H9 (cell line): ENCODE measurements at regions not wholly inside any gene's neighbourhood (a gene's known extent, or its start where the extent isn't known, plus 50 kb on each side); places are given as distances from the start of the nearest gene placed in this dataset.

Experiments
- DNase-seq: peaks from one replicate; pipeline ENCODE4 v3.0.0-alpha.2; 2017
- H2AFZ ChIP-seq: one replicate; pipeline ENCODE4 v1.6.1; 2013; ENCODE audit warnings: mild to moderate bottlenecking, low read length, control low read depth, moderate library complexity
- H2AK5ac ChIP-seq: 2 replicates; pipeline ENCODE4 v1.6.1; 2013; ENCODE audit warnings: low read length, control low read depth, mixed read lengths; ENCODE audit not compliant: insufficient read length
- H2BK120ac ChIP-seq: one replicate; pipeline ENCODE4 v1.6.1; 2013; ENCODE audit warnings: low read depth, mild to moderate bottlenecking, low read length, control low read depth, inconsistent platforms; ENCODE audit not compliant: poor library complexity, severe bottlenecking
- H2BK12ac ChIP-seq: 2 replicates; pipeline ENCODE4 v1.6.1; 2013; ENCODE audit warnings: low read length, control low read depth, mixed read lengths, low read depth; ENCODE audit not compliant: insufficient read length
- H2BK15ac ChIP-seq: 2 replicates; pipeline ENCODE4 v1.6.1; 2013; ENCODE audit warnings: low read depth, low read length, control low read depth
- H2BK20ac ChIP-seq: one replicate; pipeline ENCODE4 v1.6.1; 2013; ENCODE audit warnings: low read depth, mild to moderate bottlenecking, low read length, control low read depth, inconsistent platforms; ENCODE audit not compliant: poor library complexity, severe bottlenecking
- H2BK5ac ChIP-seq: 2 replicates; pipeline ENCODE4 v1.6.1; 2013; ENCODE audit warnings: low read length, control low read depth, mixed read lengths; ENCODE audit not compliant: insufficient read length
- H3K14ac ChIP-seq: 2 replicates; pipeline ENCODE4 v1.6.1; 2013; ENCODE audit warnings: low read length, control low read depth; ENCODE audit not compliant: insufficient read depth
- H3K18ac ChIP-seq: 2 replicates; pipeline ENCODE4 v1.6.1; 2013; ENCODE audit warnings: low read depth, mild to moderate bottlenecking, mixed read lengths, low read length, control low read depth; ENCODE audit not compliant: insufficient read length
- H3K23ac ChIP-seq: 2 replicates; pipeline ENCODE4 v1.6.1; 2013; ENCODE audit warnings: low read length, control low read depth, mixed read lengths, low read depth; ENCODE audit not compliant: insufficient read length
- H3K23me2 ChIP-seq: 2 replicates; pipeline ENCODE4 v1.6.1; 2013; ENCODE audit warnings: low read depth, mild to moderate bottlenecking, mixed read lengths, low read length, control low read depth; ENCODE audit not compliant: insufficient read length, poor library complexity, severe bottlenecking
- H3K27ac ChIP-seq: 2 replicates; pipeline ENCODE4 v1.5.1; 2013; ENCODE audit warnings: low read length, control low read depth, mixed read lengths, low read depth; ENCODE audit not compliant: insufficient read length
- H3K27me3 ChIP-seq: 2 replicates; pipeline ENCODE4 v1.6.1; 2013; ENCODE audit warnings: low read length, control low read depth, inconsistent platforms; ENCODE audit not compliant: insufficient read depth
- H3K4ac ChIP-seq: 2 replicates; pipeline ENCODE4 v1.6.1; 2013; ENCODE audit warnings: low read depth, mild to moderate bottlenecking, control low read depth, inconsistent platforms, low read length, moderate library complexity
- H3K4me1 ChIP-seq: 2 replicates; pipeline ENCODE4 v1.6.1; 2013; ENCODE audit warnings: low read length, control low read depth, inconsistent platforms; ENCODE audit not compliant: insufficient read depth
- H3K4me2 ChIP-seq: 2 replicates; pipeline ENCODE4 v1.6.1; 2013; ENCODE audit warnings: low read length, control low read depth, mixed read lengths; ENCODE audit not compliant: insufficient read length, insufficient read depth
- H3K56ac ChIP-seq: 2 replicates; pipeline ENCODE4 v1.6.1; 2013; ENCODE audit warnings: low read depth, mild to moderate bottlenecking, mixed read lengths, low read length, control low read depth; ENCODE audit not compliant: insufficient read length
- H3K79me1 ChIP-seq: 2 replicates; pipeline ENCODE4 v1.6.1; 2013; ENCODE audit warnings: low read depth, mild to moderate bottlenecking, moderate library complexity, low read length, control low read depth, inconsistent platforms; ENCODE audit not compliant: insufficient read depth, poor library complexity, severe bottlenecking
- H3K79me2 ChIP-seq: 2 replicates; pipeline ENCODE4 v1.6.1; 2013; ENCODE audit warnings: low read length, control low read depth, inconsistent platforms; ENCODE audit not compliant: insufficient read depth
- H3K9ac ChIP-seq: 2 replicates; pipeline ENCODE4 v1.6.1; 2013; ENCODE audit warnings: low read length, control low read depth, mixed read lengths; ENCODE audit not compliant: insufficient read length; ENCODE audit errors: extremely low read depth
- H3K9me3 ChIP-seq: one replicate; pipeline ENCODE4 v1.6.1; 2013; ENCODE audit warnings: low read depth, low read length, inconsistent platforms; ENCODE audit not compliant: control insufficient read depth
- H3T11ph ChIP-seq: one replicate; pipeline ENCODE4 v1.6.1; 2013; ENCODE audit warnings: mild to moderate bottlenecking, low read length, control low read depth, inconsistent platforms
- H4K20me1 ChIP-seq: one replicate; pipeline ENCODE4 v1.6.1; 2013; ENCODE audit not compliant: control insufficient read depth, insufficient read length, insufficient read depth
- H4K5ac ChIP-seq: 2 replicates; pipeline ENCODE4 v1.6.1; 2013; ENCODE audit warnings: low read depth, mild to moderate bottlenecking, mixed read lengths, low read length, control low read depth; ENCODE audit not compliant: insufficient read length
- H4K8ac ChIP-seq: replicated peaks from 2 replicates; pipeline ENCODE4 v1.6.1; 2013; ENCODE audit warnings: low read length, control low read depth, mixed read lengths, low read depth; ENCODE audit not compliant: insufficient read length
- H4K91ac ChIP-seq: 2 replicates; pipeline ENCODE4 v1.6.1; 2013; ENCODE audit warnings: low read depth, mild to moderate bottlenecking, moderate library complexity, mixed read lengths, low read length, control low read depth; ENCODE audit not compliant: insufficient read length
- H3K27ac Mint-ChIP-seq, 3 experiments: 2 replicates in 2 of 3; 3 replicates in 1 of 3; pipeline ENCODE4 v1.8.0; 2020 to 2021; ENCODE audit warnings: mixed read lengths in 3 of 3, mild to moderate bottlenecking in 1 of 3, moderate library complexity in 1 of 3
- H3K27me3 Mint-ChIP-seq: 2 replicates; pipeline ENCODE4 v1.8.0; 2021; ENCODE audit warnings: low read depth, mild to moderate bottlenecking, moderate library complexity, mixed read lengths
- H3K36me3 Mint-ChIP-seq, 3 experiments: 2 replicates in 2 of 3; 3 replicates in 1 of 3; pipeline ENCODE4 v1.8.0; 2020 to 2021; ENCODE audit warnings: low read depth in 3 of 3, mixed read lengths in 3 of 3; ENCODE audit not compliant: insufficient read depth in 1 of 3
- H3K4me1 Mint-ChIP-seq, 2 experiments: 2 replicates each; pipeline ENCODE4 v1.8.0; 2020; ENCODE audit warnings: mixed read lengths in 2 of 2
- H3K4me3 Mint-ChIP-seq, 2 experiments: 2 replicates in 1 of 2; 3 replicates in 1 of 2; pipeline ENCODE4 v1.8.0; 2020 to 2021; ENCODE audit warnings: mild to moderate bottlenecking in 2 of 2, mixed read lengths in 2 of 2, moderate library complexity in 1 of 2
- H3K9me3 Mint-ChIP-seq, 2 experiments: 2 replicates in 1 of 2; 3 replicates in 1 of 2; pipeline ENCODE4 v1.8.0; 2020; ENCODE audit warnings: mild to moderate bottlenecking in 2 of 2, mixed read lengths in 2 of 2, moderate library complexity in 1 of 2
- CTCF ChIP-seq: fragments of 200-600 bp; sonication (generic); conservative IDR thresholded peaks from 3 replicates; pipeline ENCODE4 v1.8.0; 2021; ENCODE audit warnings: antibody characterized with exemption, mild to moderate bottlenecking
- WGBS: extraction: QIAGEN DNeasy Blood & Tissue Kit; methylation state at CpG from one replicate; pipeline ENCODE4 v1.1.7; 2013; ENCODE audit warnings: missing lambda C conversion rate, low lambda C conversion rate, mixed read lengths; ENCODE audit not compliant: insufficient read length; ENCODE audit errors: extremely low coverage; 5-methylcytosine and 5-hydroxymethylcytosine counted together

- H3K9me3 ChIP-seq, result no peaks in the 10 kb centered on the region
- no peak overlapping the region for H3K56ac ChIP-seq
- no CpG with 5 or more reads among the region's 2 CpGs for WGBS
- no peaks in the 10 kb centered on the region for H3K79me1 ChIP-seq
- H4K5ac ChIP-seq, result no peak overlapping the region
- H2BK120ac ChIP-seq, result no peak overlapping the region
- H4K8ac ChIP-seq, result no peak overlapping the region
- Mint-ChIP-seq H3K4me1 (no peaks in the 10 kb centered on the region), H3K27ac (no peak overlapping the region), H3K27me3 (no peaks in the 10 kb centered on the region), H3K36me3 (peaks cover 6 to 17% (median 11%) of the 10 kb centered on the region in 3 experiments; a peak in 6 of 7 replicates), H3K4me3 (no peak overlapping the region), H3K9me3 (peaks cover 21 to 24% of the 10 kb centered on the region in 2 experiments)
- no peaks in the 10 kb centered on the region for H3K79me2 ChIP-seq
- no peak overlapping the region for H3K4me2 ChIP-seq
- H3K27ac ChIP-seq, result no peak overlapping the region
- H3K23ac ChIP-seq, result no peak overlapping the region
- no peaks in the 10 kb centered on the region for H3K27me3 ChIP-seq
- H3K9ac ChIP-seq, result no peak overlapping the region
- H4K91ac ChIP-seq, result no peak overlapping the region
- H3K4ac ChIP-seq, result no peak overlapping the region
- no peak overlapping the region for H2BK12ac ChIP-seq
- H3K14ac ChIP-seq, result no peak overlapping the region
- H2AFZ ChIP-seq, result no peak overlapping the region
- H2AK5ac ChIP-seq, result no peak overlapping the region
- no peak overlapping the region for H3K18ac ChIP-seq
- no peak overlapping the region for H2BK5ac ChIP-seq
- H2BK20ac ChIP-seq, result no peak overlapping the region
- no peak overlapping the region for H3T11ph ChIP-seq
- TF ChIP-seq CTCF, result no peak
- H3K23me2 ChIP-seq, result no peaks in the 10 kb centered on the region
- H4K20me1 ChIP-seq, result no peaks in the 10 kb centered on the region
- DNase-seq, result no peak
- no peak overlapping the region for H2BK15ac ChIP-seq
- H3K4me1 ChIP-seq, result no peaks in the 10 kb centered on the region
These were observed 921.3 kb downstream of the METTL15 start for GRCh38 chr11:29029452-29029851.
